CD4-positive, alpha-beta T cell treated with Interleukin-12 subunit alpha and Interleukin-12 subunit beta, for 1 hour (primary cell): ENCODE measurements at regions not wholly inside any gene's neighbourhood (a gene's known extent, or its start where the extent isn't known, plus 50 kb on each side); places are given as distances from the start of the nearest gene placed in this dataset.
"Not testable (repeated sequence)": the region's sequence is repeated elsewhere in the genome, so short reads cannot be mapped to it uniquely, and the experiment has no call there.

Experiments used
- DNase-seq: peaks from one replicate; pipeline ENCODE4 v3.0.0-alpha.2; 2020

- no peak for DNase-seq
Measured at GRCh38 chr2:209194717-209195116, 229.1 kb upstream of the MAP2 start.

GRCh38 chr2:209208211-209208610 is 215.6 kb upstream of the MAP2 start:
- DNase-seq, result no peak

GRCh38 chr2:209209943-209210342 is 213.9 kb upstream of the MAP2 start:
- no peak for DNase-seq

DNA sequence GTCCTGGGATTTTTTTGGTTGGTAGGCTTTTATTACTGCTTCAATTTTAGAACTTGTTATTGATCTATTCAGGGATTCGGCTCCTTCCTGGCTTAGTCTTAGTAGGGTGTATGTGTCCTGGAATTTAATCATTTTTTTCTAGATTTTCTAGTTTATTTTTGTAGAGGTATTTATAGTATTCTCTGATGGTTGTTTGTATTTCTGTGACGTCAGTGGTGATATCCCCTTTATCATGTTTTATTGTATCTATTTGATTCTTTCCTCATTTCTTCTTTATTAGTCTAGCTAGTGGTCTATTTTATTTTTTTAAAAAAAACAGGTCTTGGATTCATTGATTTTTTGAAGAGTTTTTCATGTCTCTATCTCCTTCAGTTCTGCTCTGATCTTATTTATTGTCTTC is 193.3 kb upstream of the MAP2 start:
- no peak for DNase-seq

GRCh38 chr2:209236377-209236776 is 187.5 kb upstream of the MAP2 start:
- no peak for DNase-seq

DNA sequence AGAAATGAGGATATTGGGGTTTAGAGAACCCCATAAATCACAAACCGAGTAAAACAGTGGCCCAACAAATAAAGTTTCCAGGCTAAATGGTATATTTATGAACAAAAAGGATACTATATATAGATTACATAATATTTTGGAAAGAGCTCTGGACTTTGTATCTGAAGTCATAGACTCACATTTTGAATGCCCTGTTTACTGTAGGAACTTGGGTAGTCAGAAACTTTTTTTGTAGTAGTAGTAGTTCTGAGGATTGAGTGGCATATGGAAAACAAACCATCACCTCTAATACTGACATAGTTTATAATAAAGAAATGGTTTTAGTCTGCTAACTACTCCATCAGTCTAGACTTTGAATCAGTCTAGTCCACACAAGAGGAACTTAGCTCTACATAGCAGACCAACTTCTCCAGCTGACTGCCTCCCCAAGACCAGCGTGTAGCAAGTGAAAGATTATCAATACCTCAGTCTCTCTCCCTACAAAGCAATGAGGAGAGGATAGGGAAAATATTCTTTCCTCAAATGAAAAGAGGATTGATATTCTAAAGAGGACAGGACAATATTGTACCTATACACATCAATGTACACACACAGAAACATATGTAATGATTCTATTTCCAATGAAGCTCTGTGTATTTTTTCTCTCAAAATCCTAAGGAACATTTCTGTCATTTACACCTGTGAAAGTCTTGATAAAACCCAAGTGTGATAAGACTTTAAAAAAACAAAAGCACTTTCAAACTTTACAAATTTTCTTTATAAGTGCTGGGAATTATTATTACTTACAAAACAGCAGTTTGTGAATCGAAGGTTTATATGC is 184.9 kb upstream of the MAP2 start:
- DNase-seq, result no peak

DNA sequence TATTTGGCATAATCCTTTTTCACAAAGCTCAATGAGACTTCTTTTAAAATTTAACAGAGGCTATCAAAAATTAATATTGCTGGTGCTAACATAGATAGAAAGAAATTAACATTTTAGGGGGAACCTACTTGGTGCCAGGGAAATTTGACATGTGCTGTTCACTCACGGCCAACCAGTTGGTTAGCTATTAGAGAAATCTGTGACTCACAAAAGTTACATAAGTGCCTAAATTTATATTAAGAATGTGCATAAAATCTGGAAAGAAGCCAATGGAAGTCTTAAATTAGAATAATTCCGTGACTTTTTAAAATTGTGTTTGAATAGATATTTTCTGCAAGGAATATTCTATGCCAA is 184.3 kb upstream of the MAP2 start:
- DNase-seq, result no peak

DNA sequence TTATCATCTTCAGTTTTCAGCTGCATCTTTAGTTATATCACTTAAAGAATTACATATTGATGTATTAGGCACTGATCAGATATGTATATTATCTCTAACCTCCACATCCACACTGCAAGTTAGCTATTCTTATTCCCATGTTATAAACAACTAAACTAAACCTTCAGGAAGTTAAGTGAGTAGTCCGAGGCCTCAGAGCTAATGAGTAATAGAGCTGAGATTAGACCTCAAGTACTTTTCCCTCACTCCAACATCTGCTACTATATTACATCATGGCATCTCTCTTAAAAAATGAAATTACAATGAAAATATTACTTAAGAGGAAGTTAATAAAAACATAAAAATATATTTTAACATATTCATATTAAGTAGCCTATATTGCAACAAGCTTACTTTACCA is 183.6 kb upstream of the MAP2 start:
- no peak for DNase-seq

GRCh38 chr2:209253544-209253943 is 170.3 kb upstream of the MAP2 start:
- DNase-seq, result no peak

DNA sequence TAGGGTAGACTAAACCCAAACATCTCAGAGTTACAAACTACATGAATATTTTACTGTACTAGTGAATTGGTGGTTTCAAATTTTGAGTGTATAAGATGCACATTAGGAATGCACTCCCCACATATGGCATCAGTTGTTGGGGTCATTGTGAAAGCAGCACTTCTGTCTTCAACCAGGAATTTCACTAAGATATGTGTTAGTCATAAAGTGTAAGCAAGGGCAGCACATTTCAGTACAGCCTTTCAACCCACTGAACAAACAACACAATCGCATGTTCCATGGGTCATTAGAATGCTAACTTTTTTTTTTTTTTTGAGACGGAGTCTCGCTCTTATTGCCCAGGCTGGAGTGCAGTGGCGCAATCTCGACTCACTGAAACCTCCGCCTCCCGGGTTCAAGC is 164.1 kb upstream of the MAP2 start:
- no peak for DNase-seq

- DNase-seq, result no peak
Measured at GRCh38 chr2:209260281-209260680, 163.6 kb upstream of the MAP2 start.

DNA sequence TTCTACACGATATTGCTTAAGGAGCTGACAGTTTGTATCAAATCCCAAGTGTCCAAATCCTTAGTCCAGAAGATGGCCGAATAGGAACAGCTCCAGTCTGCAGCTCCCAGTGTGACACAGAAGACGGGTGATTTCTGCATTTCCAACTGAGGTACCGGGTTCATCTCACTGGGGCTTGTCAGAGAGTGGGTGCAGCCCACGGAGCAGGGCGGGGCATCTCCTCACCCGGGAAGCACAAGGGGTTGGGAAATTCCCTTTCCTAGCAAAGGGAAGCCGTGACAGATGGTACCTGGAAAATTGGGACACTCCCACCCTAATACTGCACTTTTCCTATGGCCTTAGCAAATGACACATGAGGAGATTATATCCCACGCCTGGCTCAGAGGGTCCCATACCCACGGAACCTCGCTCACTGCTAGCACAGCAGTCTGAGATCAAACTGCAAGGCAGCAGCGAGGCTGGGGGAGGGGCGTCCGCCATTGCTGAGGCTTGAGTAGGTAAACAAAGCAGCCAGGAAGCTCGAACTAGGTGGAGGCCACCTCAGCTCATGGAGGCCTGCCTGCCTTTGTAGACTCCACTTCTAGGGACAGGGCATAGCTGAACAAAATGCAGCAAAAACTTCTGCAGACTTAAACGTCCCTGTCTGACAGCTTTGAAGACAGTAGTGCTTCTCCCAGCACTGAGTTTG is 162.3 kb upstream of the MAP2 start:
- DNase-seq, result not testable (repeated sequence)

GRCh38 chr2:209269024-209269423 is 154.8 kb upstream of the MAP2 start:
- no peak for DNase-seq

GRCh38 chr2:209276000-209276399 is 147.8 kb upstream of the MAP2 start:
- DNase-seq, result no peak

- DNase-seq, result no peak
Measured at GRCh38 chr2:209277444-209277843, 146.4 kb upstream of the MAP2 start.

DNA sequence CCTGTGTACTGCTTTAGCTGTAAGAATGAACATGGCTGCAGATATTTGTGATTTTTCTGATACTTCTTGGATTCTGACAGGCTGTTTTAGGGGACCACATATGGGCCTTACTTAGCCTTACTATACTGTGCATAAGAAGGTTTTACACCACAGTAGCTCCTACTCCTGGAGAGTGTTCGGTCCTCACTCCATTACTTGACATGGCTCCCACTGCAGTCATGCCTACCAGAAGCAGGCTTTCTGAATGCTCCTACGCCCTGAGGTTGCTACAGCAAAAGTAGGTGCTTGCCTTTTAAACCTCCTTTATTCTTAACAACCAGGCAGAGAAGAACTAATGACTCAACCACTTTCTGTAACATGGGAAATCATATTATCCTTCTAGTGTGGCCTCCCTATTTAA is 125.2 kb upstream of the MAP2 start:
- DNase-seq, result no peak

- DNase-seq, result not testable (repeated sequence)
Measured at GRCh38 chr2:209299478-209299877, 124.4 kb upstream of the MAP2 start.

GRCh38 chr2:209300766-209301165 is 123.1 kb upstream of the MAP2 start:
- not testable (repeated sequence) for DNase-seq

GRCh38 chr2:209305026-209305425 is 118.8 kb upstream of the MAP2 start:
- no peak for DNase-seq

DNA sequence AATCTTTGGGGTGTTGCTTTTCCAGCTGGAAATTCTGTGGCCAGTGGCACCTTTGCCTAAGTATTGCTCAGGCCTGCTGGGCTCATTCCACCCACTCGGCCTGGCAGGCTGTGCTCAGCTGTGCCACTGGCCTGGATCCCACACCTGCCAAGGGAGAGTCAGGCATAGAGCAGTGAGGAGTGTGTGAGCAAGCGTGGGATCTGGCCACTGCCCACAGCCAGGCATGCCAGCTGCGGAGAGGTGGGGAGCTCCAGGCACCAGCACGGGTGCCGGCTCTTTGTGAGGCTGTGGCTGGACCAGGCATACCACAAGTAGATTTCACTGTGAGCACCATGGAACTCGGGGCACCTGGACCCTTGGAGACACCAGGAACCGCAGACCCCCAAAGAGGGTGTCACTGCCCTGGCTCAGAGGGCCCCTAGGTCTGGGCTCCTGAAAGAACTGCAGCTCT is 118.1 kb upstream of the MAP2 start:
- no peak for DNase-seq

DNA sequence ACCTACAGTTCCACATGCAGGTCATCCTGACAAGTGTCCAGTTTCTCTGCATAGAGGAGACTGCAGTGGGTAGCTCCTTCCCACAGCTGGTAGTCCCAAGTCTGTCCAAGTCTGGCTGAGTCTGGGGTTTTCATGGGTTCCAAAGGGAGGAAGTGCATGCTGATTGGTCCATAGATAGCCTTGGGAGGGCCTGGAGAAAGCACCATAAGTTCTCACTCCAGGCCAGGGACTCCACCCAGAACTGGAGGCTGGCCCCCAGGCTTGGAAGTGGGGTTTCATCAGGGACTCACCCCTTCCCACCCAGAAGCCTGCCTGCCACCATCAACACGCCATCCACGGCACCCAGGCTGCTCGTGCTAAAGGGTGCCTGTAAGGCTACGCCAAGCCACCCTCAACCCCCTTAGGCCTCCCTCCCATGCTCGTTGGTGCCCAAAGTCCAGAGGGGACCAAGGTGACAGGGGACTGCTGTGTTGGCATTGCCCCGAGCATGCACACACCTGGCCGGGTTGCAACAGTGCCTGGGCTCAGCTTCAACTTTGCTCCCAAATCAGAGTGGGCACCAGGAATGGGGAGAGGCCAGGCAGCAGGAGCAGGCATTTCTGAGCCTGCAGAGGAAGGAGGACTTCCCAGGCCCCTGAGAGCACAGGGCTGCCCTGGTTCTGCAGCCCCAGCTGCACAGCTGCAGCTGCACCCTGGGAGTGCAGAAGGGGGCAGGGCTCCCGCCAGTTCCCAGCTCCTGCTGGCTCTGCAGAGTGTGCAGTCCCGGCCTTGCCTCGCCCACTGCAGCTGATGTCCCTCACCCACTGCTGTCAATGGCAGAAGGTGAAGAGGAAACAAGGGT is 116.5 kb upstream of the MAP2 start:
- no peak for DNase-seq

GRCh38 chr2:209308415-209308814 is 115.4 kb upstream of the MAP2 start:
- DNase-seq, result no peak

GRCh38 chr2:209311948-209312347 is 111.9 kb upstream of the MAP2 start:
- DNase-seq, result no peak

DNA sequence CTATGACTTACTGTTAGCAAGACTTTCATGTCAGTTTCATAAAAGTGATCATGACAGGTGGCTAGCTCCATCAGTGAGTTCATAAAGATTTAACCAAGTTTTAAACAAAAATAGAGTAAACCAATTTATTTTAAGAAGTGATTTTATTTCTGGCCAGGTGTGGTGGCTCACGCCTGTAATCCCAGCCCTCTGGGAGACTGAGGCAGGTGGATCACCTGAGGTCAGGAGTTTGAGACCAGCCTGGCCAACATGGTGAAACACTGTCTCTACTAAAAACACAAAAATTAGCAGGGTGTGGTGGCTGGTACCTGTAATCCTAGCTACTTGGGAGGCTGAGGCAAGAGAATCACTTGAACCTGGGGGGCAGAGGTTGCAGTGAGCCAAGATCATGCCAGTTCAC is 111.4 kb upstream of the MAP2 start:
- DNase-seq, result not testable (repeated sequence)
